Tibial nerve (tissue), 4 donors: ENCODE measurements at regions not wholly inside any gene's neighbourhood (a gene's known extent, or its start where the extent isn't known, plus 50 kb on each side); places are given as distances from the start of the nearest gene placed in this dataset.

Experiments used
- EP300 ChIP-seq, 2 donors: sonication (generic); formaldehyde crosslinking; IDR thresholded peaks; one replicate each; pipeline ENCODE4 v1.6.1; 2017; ENCODE audit warnings: antibody characterized with exemption in 2 of 2, mild to moderate bottlenecking in 1 of 2
- POLR2A ChIP-seq, 2 donors: fragments of 450-650 bp; IDR thresholded peaks; one replicate each; pipeline ENCODE4 v1.6.1; 2017; ENCODE audit warnings: antibody characterized with exemption in 2 of 2, mild to moderate bottlenecking in 2 of 2, moderate library complexity in 2 of 2
- TF ChIP-seq, protein P1 (sequence below), 5 experiments: fragments of 200-600 bp in 3 of 5; fragments of 450-650 bp in 2 of 5; sonication (generic) in 3 of 5; IDR thresholded peaks; one replicate each; pipeline ENCODE4 v1.5.1; 2016 to 2019; ENCODE audit warnings: antibody characterized with exemption in 5 of 5, mild to moderate bottlenecking in 3 of 5, moderate library complexity in 2 of 5

DNA sequence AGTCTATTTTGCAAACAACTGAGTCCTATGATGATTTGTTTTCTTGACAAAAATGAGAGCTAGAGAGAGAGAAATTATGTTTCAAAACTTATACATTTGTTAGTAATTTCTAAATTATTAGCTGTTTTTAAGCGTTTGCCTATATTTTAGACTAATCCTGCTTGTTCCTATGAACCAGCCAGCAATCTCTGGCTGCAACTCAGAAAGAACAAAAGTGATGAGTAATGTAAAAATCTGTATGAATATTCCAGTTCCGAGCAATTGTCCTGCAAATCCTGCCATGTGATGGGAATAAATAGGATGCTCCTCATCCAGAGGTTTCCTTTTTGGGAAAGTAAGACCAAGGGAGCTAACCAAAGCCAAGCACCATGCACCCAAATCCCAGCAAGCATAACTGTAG, 228.3 kb upstream of the GBE1 start:
- TF ChIP-seq, protein P1, sequence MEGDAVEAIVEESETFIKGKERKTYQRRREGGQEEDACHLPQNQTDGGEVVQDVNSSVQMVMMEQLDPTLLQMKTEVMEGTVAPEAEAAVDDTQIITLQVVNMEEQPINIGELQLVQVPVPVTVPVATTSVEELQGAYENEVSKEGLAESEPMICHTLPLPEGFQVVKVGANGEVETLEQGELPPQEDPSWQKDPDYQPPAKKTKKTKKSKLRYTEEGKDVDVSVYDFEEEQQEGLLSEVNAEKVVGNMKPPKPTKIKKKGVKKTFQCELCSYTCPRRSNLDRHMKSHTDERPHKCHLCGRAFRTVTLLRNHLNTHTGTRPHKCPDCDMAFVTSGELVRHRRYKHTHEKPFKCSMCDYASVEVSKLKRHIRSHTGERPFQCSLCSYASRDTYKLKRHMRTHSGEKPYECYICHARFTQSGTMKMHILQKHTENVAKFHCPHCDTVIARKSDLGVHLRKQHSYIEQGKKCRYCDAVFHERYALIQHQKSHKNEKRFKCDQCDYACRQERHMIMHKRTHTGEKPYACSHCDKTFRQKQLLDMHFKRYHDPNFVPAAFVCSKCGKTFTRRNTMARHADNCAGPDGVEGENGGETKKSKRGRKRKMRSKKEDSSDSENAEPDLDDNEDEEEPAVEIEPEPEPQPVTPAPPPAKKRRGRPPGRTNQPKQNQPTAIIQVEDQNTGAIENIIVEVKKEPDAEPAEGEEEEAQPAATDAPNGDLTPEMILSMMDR (IDR thresholded peaks at IDR 0.05): no peak
- TF ChIP-seq EP300 (IDR thresholded peaks at IDR 0.05) (no peak), POLR2A (IDR thresholded peaks at IDR 0.05) (no peak)
